ENCODE measurements at regions not wholly inside any gene's neighbourhood (a gene's known extent, or its start where the extent isn't known, plus 50 kb on each side); places are given as distances from the start of the nearest gene placed in this dataset.

GRCh38 chr18:78566065-78566464 is 413.6 kb upstream of the SALL3 start:
- TF ChIP-seq POLR2A (IDR thresholded peaks at IDR 0.05) (no peak), CTCF (IDR thresholded peaks at IDR 0.05) (no peak), EP300 (IDR thresholded peaks at IDR 0.05) (no peak), POLR2AphosphoS5 (IDR thresholded peaks at IDR 0.05) (no peak)

All from sigmoid colon (tissue), 4 donors.